Upper lobe of left lung (tissue), 6 donors: ENCODE measurements at regions not wholly inside any gene's neighbourhood (a gene's known extent, or its start where the extent isn't known, plus 50 kb on each side); places are given as distances from the start of the nearest gene placed in this dataset.
A peak's percentile ranks its signal among the peaks of the same experiment; 100 is the strongest.

Experiments used
- ATAC-seq, 2 donors: fragments of 200-7000 bp; cut with Tn5 transposase; one replicate each; pipeline ENCODE4 v1.9.1; 2022; ENCODE audit warnings: mild to moderate bottlenecking in 2 of 2, moderate library complexity in 2 of 2; ENCODE audit not compliant: low FRiP score in 2 of 2
- DNase-seq, 2 donors: peaks; one replicate each; pipeline ENCODE4 v3.0.0-alpha.2; 2019 to 2020
- H3K27ac ChIP-seq, 4 donors: fragments of 200-600 bp; sonication (generic); one replicate each; pipeline ENCODE4 v1.5.1; 2016 to 2019
- H3K27me3 ChIP-seq, 4 donors: fragments of 200-600 bp; sonication (generic); one replicate each; pipeline ENCODE4 v1.5.1; 2017 to 2019
- H3K36me3 ChIP-seq, 4 donors: fragments of 200-600 bp; sonication (generic); one replicate each; pipeline ENCODE4 v1.5.1; 2016 to 2019
- H3K4me1 ChIP-seq, 4 donors: fragments of 200-600 bp; sonication (generic); one replicate each; pipeline ENCODE4 v1.5.1; 2018 to 2019
- H3K4me3 ChIP-seq, 4 donors: fragments of 200-600 bp; sonication (generic); one replicate each; pipeline ENCODE4 v1.5.1; 2017 to 2019; ENCODE audit warnings: mild to moderate bottlenecking in 2 of 4, moderate library complexity in 1 of 4
- H3K9me3 ChIP-seq, 4 donors: fragments of 200-600 bp; sonication (generic); one replicate each; pipeline ENCODE4 v1.5.1; 2018 to 2019
- EP300 ChIP-seq, 4 donors: sonication (generic); formaldehyde crosslinking; IDR thresholded peaks; one replicate each; pipeline ENCODE4 v1.5.1; 2017; ENCODE audit warnings: antibody characterized with exemption in 4 of 4, control low read depth in 2 of 4
- POLR2A ChIP-seq, 4 donors: fragments of 450-650 bp; IDR thresholded peaks; one replicate each; pipeline ENCODE4 v1.5.1; 2016 to 2017; ENCODE audit warnings: antibody characterized with exemption in 4 of 4, mild to moderate bottlenecking in 2 of 4
- POLR2AphosphoS5 ChIP-seq, 2 donors: sonication (generic); formaldehyde crosslinking; IDR thresholded peaks; one replicate each; pipeline ENCODE4 v1.5.1; 2017; ENCODE audit warnings: antibody characterized with exemption in 2 of 2
- WGBS, 2 donors: methylation state at CpG; one replicate each; pipeline ENCODE4 v1.1.5; 2017 to 2018; 5-methylcytosine and 5-hydroxymethylcytosine counted together
- TF ChIP-seq, protein P1 (sequence below), 6 experiments: fragments of 450-650 bp in 4 of 6; fragments of 200-600 bp in 2 of 6; sonication (generic) in 2 of 6; IDR thresholded peaks; one replicate each; pipeline ENCODE4 v1.5.1; 2016 to 2019; ENCODE audit warnings: antibody characterized with exemption in 6 of 6
- donor health status: DM: no; HTN: no; CAD: no; lungs with moderate emphysema.
- donor health status: DM: no; HTN: yes; CAD: no; lungs with severe emphysema.

GRCh38 chr9:11003836-11004235 lies 391.0 kb upstream of the PTPRD start:
- Histone ChIP-seq H3K9me3 (no peaks in the 10 kb centered on the region), H3K36me3 (no peaks in the 10 kb centered on the region), H3K27me3 (no peaks in the 10 kb centered on the region), H3K27ac (no peak overlapping the region), H3K4me1 (no peaks in the 10 kb centered on the region), H3K4me3 (no peak overlapping the region)
- ATAC-seq (no peak), DNase-seq (no peak)
- 79 to 86% methylated on average over 4 of the region's 4 CpGs for WGBS, 2 donors
- TF ChIP-seq EP300 (IDR thresholded peaks at IDR 0.05) (no peak), POLR2AphosphoS5 (IDR thresholded peaks at IDR 0.05) (no peak)
- TF ChIP-seq, protein P1, sequence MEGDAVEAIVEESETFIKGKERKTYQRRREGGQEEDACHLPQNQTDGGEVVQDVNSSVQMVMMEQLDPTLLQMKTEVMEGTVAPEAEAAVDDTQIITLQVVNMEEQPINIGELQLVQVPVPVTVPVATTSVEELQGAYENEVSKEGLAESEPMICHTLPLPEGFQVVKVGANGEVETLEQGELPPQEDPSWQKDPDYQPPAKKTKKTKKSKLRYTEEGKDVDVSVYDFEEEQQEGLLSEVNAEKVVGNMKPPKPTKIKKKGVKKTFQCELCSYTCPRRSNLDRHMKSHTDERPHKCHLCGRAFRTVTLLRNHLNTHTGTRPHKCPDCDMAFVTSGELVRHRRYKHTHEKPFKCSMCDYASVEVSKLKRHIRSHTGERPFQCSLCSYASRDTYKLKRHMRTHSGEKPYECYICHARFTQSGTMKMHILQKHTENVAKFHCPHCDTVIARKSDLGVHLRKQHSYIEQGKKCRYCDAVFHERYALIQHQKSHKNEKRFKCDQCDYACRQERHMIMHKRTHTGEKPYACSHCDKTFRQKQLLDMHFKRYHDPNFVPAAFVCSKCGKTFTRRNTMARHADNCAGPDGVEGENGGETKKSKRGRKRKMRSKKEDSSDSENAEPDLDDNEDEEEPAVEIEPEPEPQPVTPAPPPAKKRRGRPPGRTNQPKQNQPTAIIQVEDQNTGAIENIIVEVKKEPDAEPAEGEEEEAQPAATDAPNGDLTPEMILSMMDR (IDR thresholded peaks at IDR 0.05), result no peak

GRCh38 chr9:11011696-11012095 lies 398.9 kb upstream of the PTPRD start:
- 94% methylated on average over 7 of the region's 7 CpGs; no CpG with 5 or more reads in 1 of the 2 donors for WGBS, 2 donors
- no peak overlapping the region for H3K4me3 ChIP-seq
- ATAC-seq (peak in 1 of 2 donors; percentile 22), DNase-seq (peak in 1 of 2 donors; percentile 24)
- no peak overlapping the region for H3K27ac ChIP-seq
- no peaks in the 10 kb centered on the region for H3K36me3 ChIP-seq
- no peaks in the 10 kb centered on the region for H3K4me1 ChIP-seq
- H3K27me3 ChIP-seq, result no peaks in the 10 kb centered on the region
- H3K9me3 ChIP-seq, result peaks cover 0 to 8% (median 0%) of the 10 kb centered on the region in 4 donors
- TF ChIP-seq, protein P1 (IDR thresholded peaks at IDR 0.05), result no peak
- TF ChIP-seq POLR2A (IDR thresholded peaks at IDR 0.05) (no peak), POLR2AphosphoS5 (IDR thresholded peaks at IDR 0.05) (no peak), EP300 (IDR thresholded peaks at IDR 0.05) (no peak)

GRCh38 chr9:11016081-11016480 lies 403.3 kb upstream of the PTPRD start:
- no peaks in the 10 kb centered on the region for H3K27me3 ChIP-seq
- no peak overlapping the region for H3K4me3 ChIP-seq
- TF ChIP-seq EP300 (IDR thresholded peaks at IDR 0.05), result no peak
- TF ChIP-seq, protein P1 (IDR thresholded peaks at IDR 0.05), result no peak
- no peak for ATAC-seq
- peaks cover 0 to 8% (median 0%) of the 10 kb centered on the region in 4 donors for H3K9me3 ChIP-seq
- DNase-seq, result no peak
- no peaks in the 10 kb centered on the region for H3K4me1 ChIP-seq
- H3K27ac ChIP-seq, result no peak overlapping the region
- WGBS, 2 donors, result 90 to 100% methylated on average over 2 of the region's 2 CpGs
- H3K36me3 ChIP-seq, result no peaks in the 10 kb centered on the region

DNA sequence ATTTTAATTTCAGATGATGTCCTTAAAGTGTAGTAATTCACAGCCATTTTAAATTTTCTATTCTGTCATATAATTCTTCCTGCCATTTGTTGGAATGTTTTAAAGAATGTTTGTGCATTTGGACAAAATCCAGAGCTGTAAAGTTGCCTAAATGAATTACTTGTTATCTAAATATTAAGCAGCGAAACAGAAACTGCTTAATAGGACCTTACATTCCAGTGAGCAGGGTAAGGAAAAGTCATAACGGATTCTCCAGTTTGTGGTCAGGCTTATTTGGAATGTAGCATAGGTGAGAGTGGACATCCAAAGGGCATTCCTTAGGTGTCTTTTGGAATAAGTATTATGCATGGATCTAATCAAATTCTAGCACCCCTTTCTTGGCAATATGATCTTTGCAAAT lies 410.4 kb upstream of the PTPRD start:
- H3K36me3 ChIP-seq, result no peaks in the 10 kb centered on the region
- ATAC-seq (no peak), DNase-seq (no peak)
- H3K27me3 ChIP-seq, result no peaks in the 10 kb centered on the region
- H3K27ac ChIP-seq, result no peak overlapping the region
- TF ChIP-seq, protein P1 (IDR thresholded peaks at IDR 0.05), result no peak
- TF ChIP-seq POLR2AphosphoS5 (IDR thresholded peaks at IDR 0.05), result no peak
- no peak for TF ChIP-seq EP300 (IDR thresholded peaks at IDR 0.05)
- TF ChIP-seq POLR2A (IDR thresholded peaks at IDR 0.05), result no peak
- 38 to 39% methylated on average over 2 of the region's 2 CpGs for WGBS, 2 donors
- no peaks in the 10 kb centered on the region for H3K4me1 ChIP-seq
- H3K9me3 ChIP-seq, result no peaks in the 10 kb centered on the region
- H3K4me3 ChIP-seq, result no peak overlapping the region

DNA sequence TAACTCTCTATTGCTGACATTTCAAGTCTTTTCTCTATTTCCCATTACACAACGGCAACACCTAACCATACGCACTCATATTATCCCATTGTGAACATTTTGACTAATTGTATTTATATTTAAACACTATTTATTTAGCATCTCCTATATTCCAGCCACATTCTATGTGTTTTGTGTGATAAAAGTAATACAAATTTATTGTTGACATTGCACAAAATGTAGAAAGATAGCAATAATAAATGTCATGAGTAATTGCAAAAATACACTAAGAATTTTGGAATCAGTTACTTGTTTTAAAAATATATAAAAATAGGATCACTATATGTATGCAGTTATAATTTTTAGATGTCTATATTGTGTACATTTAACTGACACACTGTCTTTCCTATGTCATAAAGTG lies 413.0 kb upstream of the PTPRD start:
- Histone ChIP-seq H3K9me3 (no peaks in the 10 kb centered on the region), H3K4me1 (no peaks in the 10 kb centered on the region), H3K4me3 (no peak overlapping the region), H3K27ac (no peak overlapping the region), H3K36me3 (no peaks in the 10 kb centered on the region), H3K27me3 (no peaks in the 10 kb centered on the region)
- WGBS, 2 donors, result 94 to 95% methylated on average over 2 of the region's 2 CpGs
- DNase-seq, result no peak
- no peak for ATAC-seq
- TF ChIP-seq, protein P1 (IDR thresholded peaks at IDR 0.05), result no peak
